Right lung (tissue), 2 donors: ENCODE measurements at regions not wholly inside any gene's neighbourhood (a gene's known extent, or its start where the extent isn't known, plus 50 kb on each side); places are given as distances from the start of the nearest gene placed in this dataset.

Experiments used
- DNase-seq, 2 donors: peaks; one replicate each; pipeline ENCODE4 v3.0.0-alpha.2; 2013

- DNase-seq, result no peak
These were observed 333.0 kb upstream of the N4BP1 start for GRCh38 chr16:48942996-48943395.

GRCh38 chr16:48936811-48937210 lies 326.8 kb upstream of the N4BP1 start:
- no peak for DNase-seq

GRCh38 chr16:48932216-48932855 lies 322.4 kb upstream of the N4BP1 start:
- no peak for DNase-seq

- no peak for DNase-seq
These were observed 321.1 kb upstream of the N4BP1 start for GRCh38 chr16:48930951-48931553.

GRCh38 chr16:48919791-48920190 lies 309.8 kb upstream of the N4BP1 start:
- no peak for DNase-seq

GRCh38 chr16:48918520-48919258 lies 308.7 kb upstream of the N4BP1 start:
- DNase-seq, result no peak

- DNase-seq, result no peak
These were observed 306.6 kb upstream of the N4BP1 start for GRCh38 chr16:48916566-48916965.

- DNase-seq, result no peak
These were observed 304.1 kb upstream of the N4BP1 start for GRCh38 chr16:48914070-48914469.

- DNase-seq, result no peak
These were observed 303.4 kb upstream of the N4BP1 start for GRCh38 chr16:48913384-48913783.

- DNase-seq, result no peak
These were observed 302.4 kb upstream of the N4BP1 start for GRCh38 chr16:48912360-48912759.

- no peak for DNase-seq
These were observed 301.7 kb upstream of the N4BP1 start for GRCh38 chr16:48911700-48912099.

- no peak for DNase-seq
These were observed 300.2 kb upstream of the N4BP1 start for GRCh38 chr16:48910214-48910613.

GRCh38 chr16:48909231-48909630 lies 299.3 kb upstream of the N4BP1 start:
- DNase-seq, result no peak

- no peak for DNase-seq
These were observed 298.1 kb upstream of the N4BP1 start for GRCh38 chr16:48907906-48908634.

- DNase-seq, result no peak
These were observed 295.9 kb upstream of the N4BP1 start for GRCh38 chr16:48905632-48906505.

- DNase-seq, result no peak
These were observed 294.4 kb upstream of the N4BP1 start for GRCh38 chr16:48904333-48904732.

- no peak for DNase-seq
These were observed 293.1 kb upstream of the N4BP1 start for GRCh38 chr16:48903039-48903438.

- no peak for DNase-seq
These were observed 291.9 kb upstream of the N4BP1 start for GRCh38 chr16:48901712-48902374.

- no peak for DNase-seq
These were observed 289.5 kb upstream of the N4BP1 start for GRCh38 chr16:48899500-48899899.

GRCh38 chr16:48897698-48898205 lies 287.8 kb upstream of the N4BP1 start:
- no peak for DNase-seq

- no peak for DNase-seq
These were observed 285.2 kb upstream of the N4BP1 start for GRCh38 chr16:48895142-48895541.
